WTC11 (cell line): ENCODE measurements at regions not wholly inside any gene's neighbourhood (a gene's known extent, or its start where the extent isn't known, plus 50 kb on each side); places are given as distances from the start of the nearest gene placed in this dataset.

Source experiments
- ATAC-seq: fragments of 200-7000 bp; cut with Tn5 transposase; 2 replicates; pipeline ENCODE4 v1.10.0; 2021; ENCODE audit warnings: mild to moderate bottlenecking, moderate library complexity
- CTCF ChIA-PET: fragments of 300-600 bp; sonication (Branson Sonifier 250); formaldehyde crosslinking; loops from one replicate; lab custom pipeline; 2021; ENCODE audit warnings: antibody characterized with exemption; lab: Charles Lee
- POLR2A ChIA-PET: fragments of 350-600 bp; sonication (Branson Sonifier 250); formaldehyde crosslinking; loops from one replicate; lab custom pipeline; 2021; ENCODE audit warnings: antibody characterized with exemption; lab: Charles Lee
- DNase-seq: peaks from one replicate; pipeline ENCODE4 v3.0.0; 2021; ENCODE audit warnings: low spot score
- H3K27ac Mint-ChIP-seq: 2 replicates; pipeline ENCODE4 v1.8.0; 2021; ENCODE audit warnings: mixed read lengths
- H3K27me3 Mint-ChIP-seq: 2 replicates; pipeline ENCODE4 v1.8.0; 2021; ENCODE audit warnings: low read depth, mild to moderate bottlenecking, moderate library complexity, mixed read lengths
- H3K36me3 Mint-ChIP-seq: 2 replicates; pipeline ENCODE4 v1.8.0; 2021; ENCODE audit warnings: mixed read lengths
- H3K4me1 Mint-ChIP-seq: 2 replicates; pipeline ENCODE4 v1.8.0; 2022; ENCODE audit warnings: mixed read lengths
- H3K4me3 Mint-ChIP-seq: 2 replicates; pipeline ENCODE4 v1.8.0; 2021; ENCODE audit warnings: mild to moderate bottlenecking, moderate library complexity, mixed read lengths
- H3K9me3 Mint-ChIP-seq: 2 replicates; pipeline ENCODE4 v1.8.0; 2021; ENCODE audit warnings: mixed read lengths
- CREM ChIP-seq: sonication (generic); formaldehyde crosslinking; IDR thresholded peaks from 2 replicates; pipeline ENCODE4 v1.8.1; 2022; ENCODE audit warnings: mild to moderate bottlenecking, missing genetic modification reagents, moderate library complexity
- EMX1 ChIP-seq: fragments of 250-450 bp; sonication (Bioruptor Pico); IDR thresholded peaks from 2 replicates; pipeline ENCODE4 v1.8.0; 2021; ENCODE audit warnings: mild to moderate bottlenecking
- ESRRA ChIP-seq: sonication (generic); formaldehyde crosslinking; IDR thresholded peaks from 2 replicates; pipeline ENCODE4 v1.8.1; 2022; ENCODE audit warnings: mild to moderate bottlenecking, missing genetic modification reagents, borderline replicate concordance
- HMGA2 ChIP-seq: fragments of 250-450 bp; sonication (Bioruptor Pico); IDR thresholded peaks from 2 replicates; pipeline ENCODE4 v1.4.0; 2021; ENCODE audit warnings: mild to moderate bottlenecking, moderate library complexity
- HMGXB4 ChIP-seq: sonication (generic); formaldehyde crosslinking; IDR thresholded peaks from 2 replicates; pipeline ENCODE4 v1.8.1; 2023; ENCODE audit warnings: mild to moderate bottlenecking, moderate library complexity, missing genetic modification reagents
- NR2C2 ChIP-seq: sonication (generic); formaldehyde crosslinking; IDR thresholded peaks from 2 replicates; pipeline ENCODE4 v1.8.0; 2022; ENCODE audit warnings: mild to moderate bottlenecking, missing genetic modification reagents
- PRRX2 ChIP-seq: fragments of 250-450 bp; sonication (Bioruptor Pico); IDR thresholded peaks from 2 replicates; pipeline ENCODE4 v1.8.0; 2021; ENCODE audit warnings: mild to moderate bottlenecking
- SMAD4 ChIP-seq: sonication (generic); formaldehyde crosslinking; IDR thresholded peaks from 2 replicates; pipeline ENCODE4 v1.8.0; 2022; ENCODE audit warnings: mild to moderate bottlenecking, missing genetic modification reagents
- SP1 ChIP-seq: sonication (generic); formaldehyde crosslinking; conservative IDR thresholded peaks from 2 replicates; pipeline ENCODE4 v1.8.1; 2022; ENCODE audit warnings: missing genetic modification reagents
- USF2 ChIP-seq: sonication (generic); formaldehyde crosslinking; IDR thresholded peaks from 2 replicates; pipeline ENCODE4 v1.8.1; 2023; ENCODE audit warnings: mild to moderate bottlenecking, missing genetic modification reagents, moderate library complexity
- ZNF396 ChIP-seq: fragments of 250-450 bp; sonication (Bioruptor Pico); IDR thresholded peaks from 2 replicates; pipeline ENCODE4 v1.8.0; 2021; ENCODE audit warnings: mild to moderate bottlenecking, moderate library complexity, borderline replicate concordance
- ZNF425 ChIP-seq: fragments of 250-450 bp; sonication (Bioruptor Pico); conservative IDR thresholded peaks from 2 replicates; pipeline ENCODE4 v1.9.0; 2021; ENCODE audit warnings: mild to moderate bottlenecking
- ZNF532 ChIP-seq: fragments of 250-450 bp; sonication (Bioruptor Pico); IDR thresholded peaks from 2 replicates; pipeline ENCODE4 v1.9.0; 2021; ENCODE audit warnings: mild to moderate bottlenecking, borderline replicate concordance
- TF ChIP-seq, protein P1 (sequence below): sonication (generic); formaldehyde crosslinking; IDR thresholded peaks from 2 replicates; pipeline ENCODE4 v1.8.0; 2022; ENCODE audit warnings: mild to moderate bottlenecking, missing genetic modification reagents
- TF ChIP-seq, protein P2 (sequence below): sonication (generic); formaldehyde crosslinking; IDR thresholded peaks from 2 replicates; pipeline ENCODE4 v1.8.0; 2023; ENCODE audit warnings: missing genetic modification reagents
- TF ChIP-seq, protein P3 (sequence below): sonication (generic); formaldehyde crosslinking; IDR thresholded peaks from 2 replicates; pipeline ENCODE4 v1.8.0; 2023; ENCODE audit warnings: missing genetic modification reagents, mild to moderate bottlenecking, borderline replicate concordance
- TF ChIP-seq, protein P4 (sequence below): sonication (generic); formaldehyde crosslinking; IDR thresholded peaks from 2 replicates; pipeline ENCODE4 v1.8.1; 2022; ENCODE audit warnings: mild to moderate bottlenecking, missing genetic modification reagents, moderate library complexity, borderline replicate concordance

- no peak for TF ChIP-seq HMGA2 (CRISPR knock-in tag)
- no peak for TF ChIP-seq NR2C2 (CRISPR knock-in tag)
- TF ChIP-seq ZNF532 (CRISPR knock-in tag) = no peak
- no peak for TF ChIP-seq CREM (CRISPR knock-in tag)
- no peak for TF ChIP-seq EMX1
- TF ChIP-seq, protein P1, sequence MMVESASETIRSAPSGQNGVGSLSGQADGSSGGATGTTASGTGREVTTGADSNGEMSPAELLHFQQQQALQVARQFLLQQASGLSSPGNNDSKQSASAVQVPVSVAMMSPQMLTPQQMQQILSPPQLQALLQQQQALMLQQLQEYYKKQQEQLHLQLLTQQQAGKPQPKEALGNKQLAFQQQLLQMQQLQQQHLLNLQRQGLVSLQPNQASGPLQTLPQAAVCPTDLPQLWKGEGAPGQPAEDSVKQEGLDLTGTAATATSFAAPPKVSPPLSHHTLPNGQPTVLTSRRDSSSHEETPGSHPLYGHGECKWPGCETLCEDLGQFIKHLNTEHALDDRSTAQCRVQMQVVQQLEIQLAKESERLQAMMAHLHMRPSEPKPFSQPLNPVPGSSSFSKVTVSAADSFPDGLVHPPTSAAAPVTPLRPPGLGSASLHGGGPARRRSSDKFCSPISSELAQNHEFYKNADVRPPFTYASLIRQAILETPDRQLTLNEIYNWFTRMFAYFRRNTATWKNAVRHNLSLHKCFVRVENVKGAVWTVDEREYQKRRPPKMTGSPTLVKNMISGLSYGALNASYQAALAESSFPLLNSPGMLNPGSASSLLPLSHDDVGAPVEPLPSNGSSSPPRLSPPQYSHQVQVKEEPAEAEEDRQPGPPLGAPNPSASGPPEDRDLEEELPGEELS (CRISPR knock-in tag) = no peak
- no peak for TF ChIP-seq PRRX2 (CRISPR knock-in tag)
- TF ChIP-seq, protein P2, sequence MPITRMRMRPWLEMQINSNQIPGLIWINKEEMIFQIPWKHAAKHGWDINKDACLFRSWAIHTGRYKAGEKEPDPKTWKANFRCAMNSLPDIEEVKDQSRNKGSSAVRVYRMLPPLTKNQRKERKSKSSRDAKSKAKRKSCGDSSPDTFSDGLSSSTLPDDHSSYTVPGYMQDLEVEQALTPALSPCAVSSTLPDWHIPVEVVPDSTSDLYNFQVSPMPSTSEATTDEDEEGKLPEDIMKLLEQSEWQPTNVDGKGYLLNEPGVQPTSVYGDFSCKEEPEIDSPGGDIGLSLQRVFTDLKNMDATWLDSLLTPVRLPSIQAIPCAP (CRISPR knock-in tag) = no peak
Observed at GRCh38 chr13:81304121-81304659, 963.3 kb upstream of the SPRY2 start (continued).

DNA sequence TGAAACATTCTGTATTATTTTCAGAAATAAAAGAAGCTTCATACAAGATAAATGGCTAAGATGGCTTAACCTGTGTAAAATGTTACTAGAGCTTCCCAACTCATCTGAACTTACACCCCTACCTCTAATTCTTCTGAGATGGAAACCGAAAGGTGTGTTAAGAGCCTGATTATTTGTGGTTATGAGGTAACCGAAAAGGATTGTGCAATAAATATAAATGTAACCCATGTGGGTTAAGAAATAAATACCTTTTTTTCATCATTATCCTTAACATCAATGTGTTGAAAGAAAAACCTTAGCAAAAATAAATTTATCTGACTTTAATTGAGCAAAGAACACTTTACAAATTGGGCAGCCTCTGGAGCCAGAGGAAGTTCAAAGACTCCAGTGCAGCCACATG is 961.8 kb upstream of the SPRY2 start:
- H3K27ac Mint-ChIP-seq = no peak overlapping the region; the same call in 1 of the 2 replicates
- H3K4me1 Mint-ChIP-seq = peaks cover 14% of the 10 kb centered on the region
- H3K4me3 Mint-ChIP-seq = no peak overlapping the region
- DNase-seq (no peak), ATAC-seq (no peak)
- CTCF ChIA-PET = no interaction called here
- no peaks in the 10 kb centered on the region for H3K27me3 Mint-ChIP-seq
- no peaks in the 10 kb centered on the region for H3K36me3 Mint-ChIP-seq
- no peaks in the 10 kb centered on the region for H3K9me3 Mint-ChIP-seq
- POLR2A ChIA-PET = no interaction called here
- TF ChIP-seq, protein P3, sequence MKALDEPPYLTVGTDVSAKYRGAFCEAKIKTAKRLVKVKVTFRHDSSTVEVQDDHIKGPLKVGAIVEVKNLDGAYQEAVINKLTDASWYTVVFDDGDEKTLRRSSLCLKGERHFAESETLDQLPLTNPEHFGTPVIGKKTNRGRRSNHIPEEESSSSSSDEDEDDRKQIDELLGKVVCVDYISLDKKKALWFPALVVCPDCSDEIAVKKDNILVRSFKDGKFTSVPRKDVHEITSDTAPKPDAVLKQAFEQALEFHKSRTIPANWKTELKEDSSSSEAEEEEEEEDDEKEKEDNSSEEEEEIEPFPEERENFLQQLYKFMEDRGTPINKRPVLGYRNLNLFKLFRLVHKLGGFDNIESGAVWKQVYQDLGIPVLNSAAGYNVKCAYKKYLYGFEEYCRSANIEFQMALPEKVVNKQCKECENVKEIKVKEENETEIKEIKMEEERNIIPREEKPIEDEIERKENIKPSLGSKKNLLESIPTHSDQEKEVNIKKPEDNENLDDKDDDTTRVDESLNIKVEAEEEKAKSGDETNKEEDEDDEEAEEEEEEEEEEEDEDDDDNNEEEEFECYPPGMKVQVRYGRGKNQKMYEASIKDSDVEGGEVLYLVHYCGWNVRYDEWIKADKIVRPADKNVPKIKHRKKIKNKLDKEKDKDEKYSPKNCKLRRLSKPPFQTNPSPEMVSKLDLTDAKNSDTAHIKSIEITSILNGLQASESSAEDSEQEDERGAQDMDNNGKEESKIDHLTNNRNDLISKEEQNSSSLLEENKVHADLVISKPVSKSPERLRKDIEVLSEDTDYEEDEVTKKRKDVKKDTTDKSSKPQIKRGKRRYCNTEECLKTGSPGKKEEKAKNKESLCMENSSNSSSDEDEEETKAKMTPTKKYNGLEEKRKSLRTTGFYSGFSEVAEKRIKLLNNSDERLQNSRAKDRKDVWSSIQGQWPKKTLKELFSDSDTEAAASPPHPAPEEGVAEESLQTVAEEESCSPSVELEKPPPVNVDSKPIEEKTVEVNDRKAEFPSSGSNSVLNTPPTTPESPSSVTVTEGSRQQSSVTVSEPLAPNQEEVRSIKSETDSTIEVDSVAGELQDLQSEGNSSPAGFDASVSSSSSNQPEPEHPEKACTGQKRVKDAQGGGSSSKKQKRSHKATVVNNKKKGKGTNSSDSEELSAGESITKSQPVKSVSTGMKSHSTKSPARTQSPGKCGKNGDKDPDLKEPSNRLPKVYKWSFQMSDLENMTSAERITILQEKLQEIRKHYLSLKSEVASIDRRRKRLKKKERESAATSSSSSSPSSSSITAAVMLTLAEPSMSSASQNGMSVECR (CRISPR knock-in tag) = no peak
- TF ChIP-seq, protein P4, sequence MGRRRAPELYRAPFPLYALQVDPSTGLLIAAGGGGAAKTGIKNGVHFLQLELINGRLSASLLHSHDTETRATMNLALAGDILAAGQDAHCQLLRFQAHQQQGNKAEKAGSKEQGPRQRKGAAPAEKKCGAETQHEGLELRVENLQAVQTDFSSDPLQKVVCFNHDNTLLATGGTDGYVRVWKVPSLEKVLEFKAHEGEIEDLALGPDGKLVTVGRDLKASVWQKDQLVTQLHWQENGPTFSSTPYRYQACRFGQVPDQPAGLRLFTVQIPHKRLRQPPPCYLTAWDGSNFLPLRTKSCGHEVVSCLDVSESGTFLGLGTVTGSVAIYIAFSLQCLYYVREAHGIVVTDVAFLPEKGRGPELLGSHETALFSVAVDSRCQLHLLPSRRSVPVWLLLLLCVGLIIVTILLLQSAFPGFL (CRISPR knock-in tag) = no peak
- TF ChIP-seq SMAD4 (CRISPR knock-in tag) = no peak
- TF ChIP-seq SP1 (CRISPR knock-in tag) = no peak
- no peak for TF ChIP-seq ZNF425 (CRISPR knock-in tag)
- no peak for TF ChIP-seq USF2 (CRISPR knock-in tag)
- TF ChIP-seq HMGXB4 (CRISPR knock-in tag) = no peak
- TF ChIP-seq ZNF396 (CRISPR knock-in tag) = no peak
- no peak for TF ChIP-seq ESRRA
